ENCODE measurements at regions not wholly inside any gene's neighbourhood (a gene's known extent, or its start where the extent isn't known, plus 50 kb on each side); places are given as distances from the start of the nearest gene placed in this dataset.

- TF ChIP-seq, protein P1, sequence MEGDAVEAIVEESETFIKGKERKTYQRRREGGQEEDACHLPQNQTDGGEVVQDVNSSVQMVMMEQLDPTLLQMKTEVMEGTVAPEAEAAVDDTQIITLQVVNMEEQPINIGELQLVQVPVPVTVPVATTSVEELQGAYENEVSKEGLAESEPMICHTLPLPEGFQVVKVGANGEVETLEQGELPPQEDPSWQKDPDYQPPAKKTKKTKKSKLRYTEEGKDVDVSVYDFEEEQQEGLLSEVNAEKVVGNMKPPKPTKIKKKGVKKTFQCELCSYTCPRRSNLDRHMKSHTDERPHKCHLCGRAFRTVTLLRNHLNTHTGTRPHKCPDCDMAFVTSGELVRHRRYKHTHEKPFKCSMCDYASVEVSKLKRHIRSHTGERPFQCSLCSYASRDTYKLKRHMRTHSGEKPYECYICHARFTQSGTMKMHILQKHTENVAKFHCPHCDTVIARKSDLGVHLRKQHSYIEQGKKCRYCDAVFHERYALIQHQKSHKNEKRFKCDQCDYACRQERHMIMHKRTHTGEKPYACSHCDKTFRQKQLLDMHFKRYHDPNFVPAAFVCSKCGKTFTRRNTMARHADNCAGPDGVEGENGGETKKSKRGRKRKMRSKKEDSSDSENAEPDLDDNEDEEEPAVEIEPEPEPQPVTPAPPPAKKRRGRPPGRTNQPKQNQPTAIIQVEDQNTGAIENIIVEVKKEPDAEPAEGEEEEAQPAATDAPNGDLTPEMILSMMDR (IDR thresholded peaks at IDR 0.05): no peak
- H3K36me3 ChIP-seq: no peaks in the 10 kb centered on the region
- ATAC-seq (ENCODE audit: insufficient number of reproducible peaks, low FRiP score, low read depth): no peak
- H3K4me3 ChIP-seq: no peak overlapping the region
- DNase-seq (ENCODE audit: low spot score): no peak
- H3K9me3 ChIP-seq: no peaks in the 10 kb centered on the region
- H3K4me1 ChIP-seq (ENCODE audit: control insufficient read depth in 1 of 2, low read depth in 2 of 2): no peaks in the 10 kb centered on the region
- H3K27me3 ChIP-seq (replicated peaks; ENCODE audit: insufficient read depth): no peaks in the 10 kb centered on the region
- no peak overlapping the region for H3K27ac ChIP-seq
These were observed 158.2 kb upstream of the NOCT start for GRCh38 chr4:138857416-138857815.

DNA sequence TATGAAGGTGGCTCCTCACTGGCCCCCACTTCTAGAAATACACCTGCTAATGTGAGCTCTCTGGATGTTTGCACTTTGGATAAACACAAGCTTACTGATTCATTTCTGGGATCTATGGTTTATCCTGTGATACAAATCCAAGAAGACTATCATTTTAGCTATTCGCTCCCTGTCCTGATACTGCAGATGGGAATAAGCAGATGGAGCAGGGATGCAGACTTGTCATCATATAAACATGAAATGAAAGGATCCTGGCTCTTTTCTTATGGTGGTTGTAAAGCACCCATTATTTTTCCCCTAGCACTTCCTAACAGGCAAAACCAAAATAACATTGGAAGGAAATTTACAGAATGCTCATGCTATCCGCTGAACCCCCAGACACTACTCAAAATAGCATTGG, 162.9 kb upstream of the NOCT start:
- TF ChIP-seq, protein P1 (IDR thresholded peaks at IDR 0.05): no peak
- no peak for DNase-seq (ENCODE audit: low spot score)
- Histone ChIP-seq H3K27ac (no peak overlapping the region), H3K27me3 (replicated peaks; ENCODE audit: insufficient read depth) (no peaks in the 10 kb centered on the region), H3K9me3 (no peaks in the 10 kb centered on the region), H3K4me3 (no peak overlapping the region), H3K4me1 (ENCODE audit: control insufficient read depth in 1 of 2, low read depth in 2 of 2) (peaks cover 0 to 4% of the 10 kb centered on the region in 2 donors), H3K36me3 (no peaks in the 10 kb centered on the region)
- ATAC-seq (ENCODE audit: insufficient number of reproducible peaks, low FRiP score, low read depth): no peak

DNA sequence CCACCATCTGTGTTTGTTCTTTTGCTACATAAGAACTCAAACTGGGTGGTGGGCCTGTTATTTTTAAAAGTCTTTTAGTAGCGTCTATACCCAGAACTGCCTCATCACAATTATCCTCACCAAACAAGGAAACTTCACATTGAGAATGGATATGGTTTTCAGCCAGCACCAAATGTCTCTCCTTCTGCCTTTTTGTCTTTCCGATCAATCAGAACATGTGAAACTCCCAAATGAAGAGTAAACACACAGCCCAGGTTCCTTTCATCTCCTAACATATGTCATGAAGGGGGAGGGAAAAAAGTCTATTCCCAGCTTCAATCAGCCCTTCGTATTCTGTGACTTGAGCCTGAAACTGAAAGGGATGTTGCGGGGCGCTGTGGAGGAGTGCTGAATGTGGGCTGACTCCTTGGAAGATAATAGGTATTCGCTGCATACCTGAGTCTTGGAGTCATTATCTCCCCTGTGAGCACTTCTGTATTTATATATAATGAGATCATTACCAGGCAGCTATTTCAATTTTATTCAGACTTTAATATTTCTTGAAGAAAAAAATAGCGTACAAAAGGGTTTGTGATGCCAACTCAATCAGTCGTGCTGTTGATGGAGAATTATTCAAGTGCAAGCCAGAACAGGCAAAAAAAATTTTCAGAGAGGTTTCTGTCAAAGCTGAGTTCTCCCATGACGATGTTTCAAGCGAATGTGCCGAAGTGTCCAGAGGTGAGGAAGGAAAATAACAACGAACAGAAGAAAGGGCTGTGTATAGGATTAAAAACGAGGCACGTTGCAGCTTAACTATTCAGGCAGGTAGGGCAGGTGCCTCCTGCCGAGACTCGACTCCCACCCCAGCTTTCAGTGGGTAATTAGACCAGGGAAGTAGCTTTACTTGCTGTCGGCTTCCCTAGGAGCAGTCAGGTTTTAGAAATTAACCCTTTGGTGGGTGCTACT, 163.9 kb upstream of the NOCT start:
- Histone ChIP-seq H3K4me1 (ENCODE audit: control insufficient read depth in 1 of 2, low read depth in 2 of 2) (peaks cover 0 to 4% of the 10 kb centered on the region in 2 donors), H3K36me3 (no peaks in the 10 kb centered on the region), H3K27ac (no peak overlapping the region), H3K4me3 (peak overlapping the region; percentile 7), H3K27me3 (replicated peaks; ENCODE audit: insufficient read depth) (no peaks in the 10 kb centered on the region), H3K9me3 (no peaks in the 10 kb centered on the region)
- TF ChIP-seq, protein P1 (IDR thresholded peaks at IDR 0.05): no peak
- no peak for ATAC-seq (ENCODE audit: insufficient number of reproducible peaks, low FRiP score, low read depth)
- DNase-seq (ENCODE audit: low spot score): no peak

DNA sequence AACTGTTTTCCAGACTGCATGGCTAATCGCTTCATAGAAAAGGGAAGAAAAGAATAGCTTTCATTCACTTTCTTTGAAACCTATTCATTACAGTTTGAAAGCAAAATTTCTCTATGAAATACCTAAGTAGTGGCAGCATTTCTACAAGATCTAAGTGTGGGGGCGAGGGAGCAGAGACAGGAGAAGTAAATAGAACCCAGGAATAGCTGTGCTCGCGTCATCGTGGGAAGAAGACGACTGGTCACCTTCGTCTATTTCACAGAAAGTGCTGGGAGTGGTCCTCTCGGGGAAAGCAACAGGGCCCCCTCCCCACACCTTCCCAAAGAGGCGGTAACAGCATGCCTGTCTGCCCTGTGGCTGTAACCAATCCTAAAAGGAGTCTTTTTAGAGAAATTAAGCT, 169.9 kb upstream of the NOCT start:
- H3K9me3 ChIP-seq: no peaks in the 10 kb centered on the region

GRCh38 chr4:138845054-138845453, 170.5 kb upstream of the NOCT start:
- no peak for ATAC-seq (ENCODE audit: insufficient number of reproducible peaks, low FRiP score, low read depth)
- H3K27ac ChIP-seq: no peak overlapping the region
- no peaks in the 10 kb centered on the region for H3K4me1 ChIP-seq (ENCODE audit: control insufficient read depth in 1 of 2, low read depth in 2 of 2)
- DNase-seq (ENCODE audit: low spot score): no peak
- TF ChIP-seq, protein P1 (IDR thresholded peaks at IDR 0.05): no peak
- no peaks in the 10 kb centered on the region for H3K27me3 ChIP-seq (replicated peaks; ENCODE audit: insufficient read depth)
- no peaks in the 10 kb centered on the region for H3K36me3 ChIP-seq
- no peak overlapping the region for H3K4me3 ChIP-seq
- H3K9me3 ChIP-seq: no peaks in the 10 kb centered on the region

More for the DNA sequence above, 169.9 kb upstream of the NOCT start:
- H3K4me1 ChIP-seq (ENCODE audit: control insufficient read depth in 1 of 2, low read depth in 2 of 2): no peaks in the 10 kb centered on the region
- DNase-seq (ENCODE audit: low spot score): no peak
- H3K27me3 ChIP-seq (replicated peaks; ENCODE audit: insufficient read depth): no peaks in the 10 kb centered on the region
- H3K27ac ChIP-seq: no peak overlapping the region
- no peak overlapping the region for H3K4me3 ChIP-seq
- TF ChIP-seq, protein P1 (IDR thresholded peaks at IDR 0.05): no peak
- no peaks in the 10 kb centered on the region for H3K36me3 ChIP-seq
- ATAC-seq (ENCODE audit: insufficient number of reproducible peaks, low FRiP score, low read depth): no peak
